ENCODE measurements at regions not wholly inside any gene's neighbourhood (a gene's known extent, or its start where the extent isn't known, plus 50 kb on each side); places are given as distances from the start of the nearest gene placed in this dataset.

- Histone ChIP-seq H3K4me2 (ENCODE audit: low read length) (no peak overlapping the region), H3K9me3 (ENCODE audit: control insufficient read depth, insufficient read depth, low read length) (no peaks in the 10 kb centered on the region), H3K4me3 (ENCODE audit: low read length) (no peak overlapping the region), H3K9me2 (replicated peaks; ENCODE audit: control insufficient read depth, low read length) (no peaks in the 10 kb centered on the region), H4K20me1 (ENCODE audit: control insufficient read depth, insufficient read depth, low read depth, low read length) (no peaks in the 10 kb centered on the region), H3K36me3 (ENCODE audit: control insufficient read depth, low read length) (no peaks in the 10 kb centered on the region), H3K27ac (ENCODE audit: low read depth, low read length) (no peak overlapping the region), H3F3A (ENCODE audit: control insufficient read depth, insufficient read depth) (no peaks in the 10 kb centered on the region), H3K27me3 (ENCODE audit: control insufficient read depth, low read length) (0 out of 2 replicates have a peak, but pooled peaks cover 2% of the 10 kb centered on the region), H3K4me1 (ENCODE audit: control insufficient read depth, low read length) (no peaks in the 10 kb centered on the region), H3K79me2 (ENCODE audit: control insufficient read depth, low read length) (no peaks in the 10 kb centered on the region)
- TF ChIP-seq CTCF (IDR thresholded peaks at IDR 0.05; ENCODE audit: low read depth, low read length, poor library complexity, severe bottlenecking) (no peak), EZH2phosphoT487 (IDR thresholded peaks at IDR 0.05; ENCODE audit: borderline replicate concordance, low read length) (no peak)
Observed at GRCh38 chr2:129205176-129205575, 774.3 kb upstream of the RAB6C start.

- H3K4me2 ChIP-seq (ENCODE audit: low read length) = no peak overlapping the region
- H3K79me2 ChIP-seq (ENCODE audit: control insufficient read depth, low read length) = no peaks in the 10 kb centered on the region
- H3K4me3 ChIP-seq (ENCODE audit: low read length) = no peak overlapping the region
- no peaks in the 10 kb centered on the region for H3K9me3 ChIP-seq (ENCODE audit: control insufficient read depth, insufficient read depth, low read length)
- H3K9me2 ChIP-seq (replicated peaks; ENCODE audit: control insufficient read depth, low read length) = no peaks in the 10 kb centered on the region
- no peaks in the 10 kb centered on the region for H3F3A ChIP-seq (ENCODE audit: control insufficient read depth, insufficient read depth)
- H4K20me1 ChIP-seq (ENCODE audit: control insufficient read depth, insufficient read depth, low read depth, low read length) = no peaks in the 10 kb centered on the region
- H3K4me1 ChIP-seq (ENCODE audit: control insufficient read depth, low read length) = no peaks in the 10 kb centered on the region
- H3K36me3 ChIP-seq (ENCODE audit: control insufficient read depth, low read length) = no peaks in the 10 kb centered on the region
- 0 out of 2 replicates have a peak, but pooled peaks cover 2% of the 10 kb centered on the region for H3K27me3 ChIP-seq (ENCODE audit: control insufficient read depth, low read length)
- H3K27ac ChIP-seq (ENCODE audit: low read depth, low read length) = no peak overlapping the region
- TF ChIP-seq CTCF (IDR thresholded peaks at IDR 0.05; ENCODE audit: low read depth, low read length, poor library complexity, severe bottlenecking) (no peak), EZH2phosphoT487 (IDR thresholded peaks at IDR 0.05; ENCODE audit: borderline replicate concordance, low read length) (no peak)
Observed at GRCh38 chr2:129205766-129206165, 773.7 kb upstream of the RAB6C start.

- Histone ChIP-seq H3K9me2 (replicated peaks; ENCODE audit: control insufficient read depth, low read length) (no peaks in the 10 kb centered on the region), H3K4me2 (ENCODE audit: low read length) (no peak overlapping the region), H4K20me1 (ENCODE audit: control insufficient read depth, insufficient read depth, low read depth, low read length) (no peaks in the 10 kb centered on the region), H3F3A (ENCODE audit: control insufficient read depth, insufficient read depth) (no peaks in the 10 kb centered on the region), H3K9me3 (ENCODE audit: control insufficient read depth, insufficient read depth, low read length) (no peaks in the 10 kb centered on the region), H3K36me3 (ENCODE audit: control insufficient read depth, low read length) (no peaks in the 10 kb centered on the region), H3K79me2 (ENCODE audit: control insufficient read depth, low read length) (no peaks in the 10 kb centered on the region), H3K27ac (ENCODE audit: low read depth, low read length) (no peak overlapping the region), H3K27me3 (ENCODE audit: control insufficient read depth, low read length) (0 out of 2 replicates have a peak, but pooled peaks cover 2% of the 10 kb centered on the region), H3K4me1 (ENCODE audit: control insufficient read depth, low read length) (no peaks in the 10 kb centered on the region), H3K4me3 (ENCODE audit: low read length) (no peak overlapping the region)
- TF ChIP-seq EZH2phosphoT487 (IDR thresholded peaks at IDR 0.05; ENCODE audit: borderline replicate concordance, low read length) (no peak), CTCF (IDR thresholded peaks at IDR 0.05; ENCODE audit: low read depth, low read length, poor library complexity, severe bottlenecking) (no peak)
Observed at GRCh38 chr2:129212299-129212958, 767.0 kb upstream of the RAB6C start.

Measured in DOHH2 (cell line).